ENCODE measurements at regions not wholly inside any gene's neighbourhood (a gene's known extent, or its start where the extent isn't known, plus 50 kb on each side); places are given as distances from the start of the nearest gene placed in this dataset.

- Histone ChIP-seq H3K79me1 (ENCODE audit: low read depth, low read length) (no peaks in the 10 kb centered on the region), H3K23ac (ENCODE audit: low read depth, low read length, poor library complexity) (no peak overlapping the region), H3K36me3 (replicated peaks in 1 of 2; ENCODE audit: control insufficient read depth in 2 of 2, insufficient read depth in 2 of 2, low read length in 2 of 2) (no peaks in the 10 kb centered on the region), H2BK12ac (ENCODE audit: low read length) (no peak overlapping the region), H3K27ac (replicated peaks; ENCODE audit: low read length) (no peak overlapping the region), H4K91ac (ENCODE audit: low read depth, low read length, poor library complexity) (no peak overlapping the region), H3K4me1 (ENCODE audit: control insufficient read depth in 2 of 2, insufficient read depth in 1 of 2, low read depth in 1 of 2, low read length in 2 of 2) (peaks cover 0 to 2% of the 10 kb centered on the region in 2 donors), H4K8ac (ENCODE audit: low read depth, low read length) (no peak overlapping the region), H2BK15ac (ENCODE audit: low read length) (no peak overlapping the region), H3K4ac (ENCODE audit: low read length) (no peak overlapping the region), H3K4me3 (ENCODE audit: low read length in 2 of 2) (no peak overlapping the region), H3K4me2 (ENCODE audit: insufficient read depth, low read length, poor library complexity, severe bottlenecking) (no peak overlapping the region), H3K9ac (ENCODE audit: low read depth, low read length, poor library complexity) (no peak overlapping the region), H2BK5ac (ENCODE audit: low read length) (no peak overlapping the region), H3K18ac (ENCODE audit: low read length) (no peak overlapping the region), H2AK5ac (ENCODE audit: low read depth, low read length) (no peak overlapping the region), H2AFZ (ENCODE audit: low read length) (no peak overlapping the region), H3K9me3 (replicated peaks in 1 of 2; ENCODE audit: control insufficient read depth in 2 of 2, insufficient read depth in 1 of 2, low read depth in 1 of 2, low read length in 2 of 2) (no peaks in the 10 kb centered on the region), H2BK120ac (ENCODE audit: low read depth, low read length) (no peak overlapping the region), H3K27me3 (ENCODE audit: control insufficient read depth in 3 of 3, insufficient read depth in 3 of 3, low read depth in 1 of 3, low read length in 3 of 3) (no peaks in the 10 kb centered on the region), H3K14ac (ENCODE audit: low read length) (no peak overlapping the region)
- DNase-seq (ENCODE audit: low spot score) = no peak
Observed at GRCh38 chr11:110989428-110990133, 255.9 kb upstream of the POU2AF2 start.

- Histone ChIP-seq H2BK12ac (ENCODE audit: low read length) (no peak overlapping the region), H3K4me1 (ENCODE audit: control insufficient read depth in 2 of 2, insufficient read depth in 1 of 2, low read depth in 1 of 2, low read length in 2 of 2) (peaks cover 0 to 2% of the 10 kb centered on the region in 2 donors), H2AK5ac (ENCODE audit: low read depth, low read length) (no peak overlapping the region), H4K91ac (ENCODE audit: low read depth, low read length, poor library complexity) (no peak overlapping the region), H3K27ac (replicated peaks; ENCODE audit: low read length) (no peak overlapping the region), H3K36me3 (replicated peaks in 1 of 2; ENCODE audit: control insufficient read depth in 2 of 2, insufficient read depth in 2 of 2, low read length in 2 of 2) (no peaks in the 10 kb centered on the region), H3K9ac (ENCODE audit: low read depth, low read length, poor library complexity) (no peak overlapping the region), H3K9me3 (replicated peaks in 1 of 2; ENCODE audit: control insufficient read depth in 2 of 2, insufficient read depth in 1 of 2, low read depth in 1 of 2, low read length in 2 of 2) (no peaks in the 10 kb centered on the region), H3K4me2 (ENCODE audit: insufficient read depth, low read length, poor library complexity, severe bottlenecking) (no peak overlapping the region), H3K23ac (ENCODE audit: low read depth, low read length, poor library complexity) (no peak overlapping the region), H4K8ac (ENCODE audit: low read depth, low read length) (no peak overlapping the region), H2BK5ac (ENCODE audit: low read length) (no peak overlapping the region), H3K27me3 (ENCODE audit: control insufficient read depth in 3 of 3, insufficient read depth in 3 of 3, low read depth in 1 of 3, low read length in 3 of 3) (no peaks in the 10 kb centered on the region), H2BK15ac (ENCODE audit: low read length) (no peak overlapping the region), H3K79me1 (ENCODE audit: low read depth, low read length) (no peaks in the 10 kb centered on the region), H2BK120ac (ENCODE audit: low read depth, low read length) (no peak overlapping the region), H3K4me3 (ENCODE audit: low read length in 2 of 2) (no peak overlapping the region), H2AFZ (ENCODE audit: low read length) (no peak overlapping the region), H3K4ac (ENCODE audit: low read length) (no peak overlapping the region), H3K14ac (ENCODE audit: low read length) (no peak overlapping the region), H3K18ac (ENCODE audit: low read length) (no peak overlapping the region)
- WGBS, 2 donors (ENCODE audit: extremely low coverage in 2 of 2, insufficient read length in 2 of 2, insufficient replicate concordance in 1 of 2) = no CpG with 5 or more reads among the region's 3 CpGs
- no peak for DNase-seq (ENCODE audit: low spot score)
Observed at GRCh38 chr11:110988671-110989070, 256.9 kb upstream of the POU2AF2 start.

GRCh38 chr11:110986016-110986415, 259.5 kb upstream of the POU2AF2 start:
- H3K4me2 ChIP-seq (ENCODE audit: insufficient read depth, low read length, poor library complexity, severe bottlenecking) = no peak overlapping the region
- no peak overlapping the region for H4K8ac ChIP-seq (ENCODE audit: low read depth, low read length)
- H2BK12ac ChIP-seq (ENCODE audit: low read length) = no peak overlapping the region
- no peak overlapping the region for H3K23ac ChIP-seq (ENCODE audit: low read depth, low read length, poor library complexity)
- DNase-seq (ENCODE audit: low spot score) = no peak
- no peak overlapping the region for H3K4me3 ChIP-seq (ENCODE audit: low read length in 2 of 2)
- H3K4ac ChIP-seq (ENCODE audit: low read length) = no peak overlapping the region
- H3K4me1 ChIP-seq (ENCODE audit: control insufficient read depth in 2 of 2, insufficient read depth in 1 of 2, low read depth in 1 of 2, low read length in 2 of 2) = no peaks in the 10 kb centered on the region
- no peaks in the 10 kb centered on the region for H3K9me3 ChIP-seq (replicated peaks in 1 of 2; ENCODE audit: control insufficient read depth in 2 of 2, insufficient read depth in 1 of 2, low read depth in 1 of 2, low read length in 2 of 2)
- H3K9ac ChIP-seq (ENCODE audit: low read depth, low read length, poor library complexity) = no peak overlapping the region
- no peak overlapping the region for H2BK15ac ChIP-seq (ENCODE audit: low read length)
- no peak overlapping the region for H3K14ac ChIP-seq (ENCODE audit: low read length)
- H3K27ac ChIP-seq (replicated peaks; ENCODE audit: low read length) = no peak overlapping the region
- no CpG with 5 or more reads among the region's 7 CpGs for WGBS, 2 donors (ENCODE audit: extremely low coverage in 2 of 2, insufficient read length in 2 of 2, insufficient replicate concordance in 1 of 2)
- no peak overlapping the region for H2AFZ ChIP-seq (ENCODE audit: low read length)
- no peaks in the 10 kb centered on the region for H3K79me1 ChIP-seq (ENCODE audit: low read depth, low read length)
- H3K18ac ChIP-seq (ENCODE audit: low read length) = no peak overlapping the region
- no peaks in the 10 kb centered on the region for H3K36me3 ChIP-seq (replicated peaks in 1 of 2; ENCODE audit: control insufficient read depth in 2 of 2, insufficient read depth in 2 of 2, low read length in 2 of 2)
- H2AK5ac ChIP-seq (ENCODE audit: low read depth, low read length) = no peak overlapping the region
- no peak overlapping the region for H2BK120ac ChIP-seq (ENCODE audit: low read depth, low read length)
- H4K91ac ChIP-seq (ENCODE audit: low read depth, low read length, poor library complexity) = no peak overlapping the region
- H3K27me3 ChIP-seq (ENCODE audit: control insufficient read depth in 3 of 3, insufficient read depth in 3 of 3, low read depth in 1 of 3, low read length in 3 of 3) = no peaks in the 10 kb centered on the region
- no peak overlapping the region for H2BK5ac ChIP-seq (ENCODE audit: low read length)

- H2BK12ac ChIP-seq (ENCODE audit: low read length) = no peak overlapping the region
- no peaks in the 10 kb centered on the region for H3K27me3 ChIP-seq (ENCODE audit: control insufficient read depth in 3 of 3, insufficient read depth in 3 of 3, low read depth in 1 of 3, low read length in 3 of 3)
- no peak overlapping the region for H4K91ac ChIP-seq (ENCODE audit: low read depth, low read length, poor library complexity)
- no peak overlapping the region for H2AFZ ChIP-seq (ENCODE audit: low read length)
- no peak overlapping the region for H2BK120ac ChIP-seq (ENCODE audit: low read depth, low read length)
- DNase-seq (ENCODE audit: low spot score) = no peak
- H3K9ac ChIP-seq (ENCODE audit: low read depth, low read length, poor library complexity) = no peak overlapping the region
- H3K18ac ChIP-seq (ENCODE audit: low read length) = no peak overlapping the region
- no peak overlapping the region for H3K4me2 ChIP-seq (ENCODE audit: insufficient read depth, low read length, poor library complexity, severe bottlenecking)
- H2BK5ac ChIP-seq (ENCODE audit: low read length) = no peak overlapping the region
- H3K36me3 ChIP-seq (replicated peaks in 1 of 2; ENCODE audit: control insufficient read depth in 2 of 2, insufficient read depth in 2 of 2, low read length in 2 of 2) = no peaks in the 10 kb centered on the region
- H3K23ac ChIP-seq (ENCODE audit: low read depth, low read length, poor library complexity) = no peak overlapping the region
- no peaks in the 10 kb centered on the region for H3K4me1 ChIP-seq (ENCODE audit: control insufficient read depth in 2 of 2, insufficient read depth in 1 of 2, low read depth in 1 of 2, low read length in 2 of 2)
- H3K14ac ChIP-seq (ENCODE audit: low read length) = no peak overlapping the region
- no peaks in the 10 kb centered on the region for H3K79me1 ChIP-seq (ENCODE audit: low read depth, low read length)
- no peak overlapping the region for H2AK5ac ChIP-seq (ENCODE audit: low read depth, low read length)
- no peak overlapping the region for H3K4ac ChIP-seq (ENCODE audit: low read length)
- no peak overlapping the region for H3K4me3 ChIP-seq (ENCODE audit: low read length in 2 of 2)
- H4K8ac ChIP-seq (ENCODE audit: low read depth, low read length) = no peak overlapping the region
- H3K27ac ChIP-seq (replicated peaks; ENCODE audit: low read length) = no peak overlapping the region
- H2BK15ac ChIP-seq (ENCODE audit: low read length) = no peak overlapping the region
- H3K9me3 ChIP-seq (replicated peaks in 1 of 2; ENCODE audit: control insufficient read depth in 2 of 2, insufficient read depth in 1 of 2, low read depth in 1 of 2, low read length in 2 of 2) = no peaks in the 10 kb centered on the region
Observed at GRCh38 chr11:110985547-110985946, 260.0 kb upstream of the POU2AF2 start.

Measured in neuronal stem cell (in vitro differentiated cells).